22Rv1 (cell line): ENCODE measurements at regions not wholly inside any gene's neighbourhood (a gene's known extent, or its start where the extent isn't known, plus 50 kb on each side); places are given as distances from the start of the nearest gene placed in this dataset.

Experiments
- H3K27ac ChIP-seq: fragments of 450-650 bp; 2 replicates; pipeline ENCODE4 v1.5.1; 2017
- CTCF ChIP-seq: fragments of 450-650 bp; IDR thresholded peaks from 2 replicates; pipeline ENCODE4 v1.5.1; 2017; ENCODE audit warnings: mild to moderate bottlenecking
- ZFX ChIP-seq: fragments of 450-650 bp; IDR thresholded peaks from 2 replicates; pipeline ENCODE4 v1.6.1; 2017; ENCODE audit warnings: antibody characterized with exemption, borderline replicate concordance

- no peak for TF ChIP-seq CTCF
- no peak for TF ChIP-seq ZFX
- H3K27ac ChIP-seq, result no peak overlapping the region
Observed at GRCh38 chr15:29530966-29531365, 261.3 kb upstream of the NSMCE3 start.

GRCh38 chr15:29529043-29529442, 259.4 kb upstream of the NSMCE3 start:
- TF ChIP-seq CTCF, result no peak
- TF ChIP-seq ZFX, result no peak

GRCh38 chr15:29528276-29528675, 258.7 kb upstream of the NSMCE3 start:
- TF ChIP-seq ZFX (no peak), CTCF (no peak)

More at GRCh38 chr15:29529043-29529442, 259.4 kb upstream of the NSMCE3 start:
- no peak overlapping the region for H3K27ac ChIP-seq

GRCh38 chr15:29526802-29527201, 257.2 kb upstream of the NSMCE3 start:
- TF ChIP-seq ZFX (no peak), CTCF (no peak)
- no peak overlapping the region for H3K27ac ChIP-seq

More at GRCh38 chr15:29528276-29528675, 258.7 kb upstream of the NSMCE3 start:
- no peak overlapping the region for H3K27ac ChIP-seq

- TF ChIP-seq ZFX (no peak), CTCF (no peak)
- peak overlapping the region; percentile 52 for H3K27ac ChIP-seq
Observed at GRCh38 chr15:29522373-29523276, 253.0 kb upstream of the NSMCE3 start.

GRCh38 chr15:29518442-29518841, 248.8 kb upstream of the NSMCE3 start:
- H3K27ac ChIP-seq, result no peak overlapping the region
- TF ChIP-seq CTCF (no peak), ZFX (no peak)

GRCh38 chr15:29517829-29518228, 248.2 kb upstream of the NSMCE3 start:
- no peak overlapping the region for H3K27ac ChIP-seq
- TF ChIP-seq CTCF (no peak), ZFX (no peak)
